ENCODE measurements at regions not wholly inside any gene's neighbourhood (a gene's known extent, or its start where the extent isn't known, plus 50 kb on each side); places are given as distances from the start of the nearest gene placed in this dataset.

GRCh38 chr5:160504906-160505305 lies 83.3 kb downstream of the PTTG1 start:
- Histone ChIP-seq H3K4me1 (ENCODE audit: low read depth) (no peaks in the 10 kb centered on the region), H3K9me3 (ENCODE audit: low read depth) (no peaks in the 10 kb centered on the region), H3K4me3 (no peak overlapping the region), H3K27ac (no peak overlapping the region), H3K27me3 (peaks cover 65% of the 10 kb centered on the region), H3K36me3 (no peaks in the 10 kb centered on the region)
- DNase-seq (ENCODE audit: low read depth in 1 of 2, low spot score in 1 of 2), result no peak
- TF ChIP-seq CTCF (IDR thresholded peaks at IDR 0.05; ENCODE audit: low read depth, low read length), result no peak

- Histone ChIP-seq H3K27ac (no peak overlapping the region), H3K4me1 (ENCODE audit: low read depth) (no peaks in the 10 kb centered on the region), H3K27me3 (peaks cover 65% of the 10 kb centered on the region), H3K36me3 (no peaks in the 10 kb centered on the region), H3K9me3 (ENCODE audit: low read depth) (no peaks in the 10 kb centered on the region), H3K4me3 (no peak overlapping the region)
- no peak for TF ChIP-seq CTCF (IDR thresholded peaks at IDR 0.05; ENCODE audit: low read depth, low read length)
- DNase-seq (ENCODE audit: low read depth in 1 of 2, low spot score in 1 of 2), result peak in 1 of 2 donors; percentile 74
Observed at GRCh38 chr5:160506006-160507004, 84.7 kb downstream of the PTTG1 start.

- Histone ChIP-seq H3K4me3 (no peak overlapping the region), H3K9me3 (ENCODE audit: low read depth) (no peaks in the 10 kb centered on the region), H3K27me3 (peaks cover 75% of the 10 kb centered on the region), H3K4me1 (ENCODE audit: low read depth) (no peaks in the 10 kb centered on the region), H3K27ac (no peak overlapping the region), H3K36me3 (no peaks in the 10 kb centered on the region)
- no peak for TF ChIP-seq CTCF (IDR thresholded peaks at IDR 0.05; ENCODE audit: low read depth, low read length)
- peak in 1 of 2 donors; percentile 40 for DNase-seq (ENCODE audit: low read depth in 1 of 2, low spot score in 1 of 2)
Observed at GRCh38 chr5:160507221-160507721, 85.6 kb downstream of the PTTG1 start.

- H3K27ac ChIP-seq, result no peak overlapping the region
- TF ChIP-seq CTCF (IDR thresholded peaks at IDR 0.05; ENCODE audit: low read depth, low read length), result peak; percentile 74
- peaks cover 72% of the 10 kb centered on the region for H3K27me3 ChIP-seq
- DNase-seq (ENCODE audit: low read depth in 1 of 2, low spot score in 1 of 2), result peak; percentile 75 to 87
- no peaks in the 10 kb centered on the region for H3K4me1 ChIP-seq (ENCODE audit: low read depth)
- H3K4me3 ChIP-seq, result no peak overlapping the region
- H3K36me3 ChIP-seq, result no peaks in the 10 kb centered on the region
- no peaks in the 10 kb centered on the region for H3K9me3 ChIP-seq (ENCODE audit: low read depth)
Observed at GRCh38 chr5:160508780-160509361, 87.2 kb downstream of the PTTG1 start.

- no peak for DNase-seq (ENCODE audit: low read depth in 1 of 2, low spot score in 1 of 2)
- TF ChIP-seq CTCF (IDR thresholded peaks at IDR 0.05; ENCODE audit: low read depth, low read length), result no peak
Observed at GRCh38 chr5:160511280-160511929, 89.8 kb downstream of the PTTG1 start.

More at GRCh38 chr5:160511280-160511929, 89.8 kb downstream of the PTTG1 start:
- Histone ChIP-seq H3K36me3 (no peaks in the 10 kb centered on the region), H3K27ac (no peak overlapping the region), H3K27me3 (peaks cover 64% of the 10 kb centered on the region), H3K4me3 (no peak overlapping the region), H3K9me3 (ENCODE audit: low read depth) (no peaks in the 10 kb centered on the region), H3K4me1 (ENCODE audit: low read depth) (peaks cover 2% of the 10 kb centered on the region)

Data from cardiac muscle cell (in vitro differentiated cells and primary cell).